OCI-LY7 (cell line): ENCODE measurements at regions not wholly inside any gene's neighbourhood (a gene's known extent, or its start where the extent isn't known, plus 50 kb on each side); places are given as distances from the start of the nearest gene placed in this dataset.

Experiments used
- BruUV-seq: library from RNA; stranded (reverse); fragments of 400-500 nt; replicated peaks from 2 replicates; lab custom pipeline; 2021; lab: Mats Ljungman, UMichigan
- CTCF ChIA-PET: fragments of 300-600 bp; sonication (Branson Sonifier 250); formaldehyde crosslinking; loops from one replicate; lab custom pipeline; 2022; ENCODE audit warnings: antibody characterized with exemption; ENCODE audit not compliant: unreplicated experiment; lab: Charles Lee
- POLR2A ChIA-PET: fragments of 300-600 bp; sonication (Branson Sonifier 250); formaldehyde crosslinking; loops from one replicate; lab custom pipeline; 2022; ENCODE audit warnings: antibody characterized with exemption; lab: Charles Lee
- DNase-seq: peaks from one replicate; pipeline ENCODE4 v3.0.0-alpha.2; 2015; ENCODE audit warnings: low spot score
- H2AFZ ChIP-seq: fragments of 200-600 bp; sonication (generic), shearing (Covaris generic); 2 replicates; pipeline ENCODE4 v1.6.1; 2014; ENCODE audit warnings: mild to moderate bottlenecking, antibody characterized with exemption, low read length, moderate library complexity
- H3K27ac ChIP-seq: fragments of 200-600 bp; sonication (generic); 2 replicates; pipeline ENCODE4 v1.5.1; 2014; ENCODE audit warnings: mixed run types, low read depth, mild to moderate bottlenecking, moderate library complexity, low read length, inconsistent platforms; ENCODE audit not compliant: poor library complexity, severe bottlenecking
- H3K36me3 ChIP-seq: fragments of 200-600 bp; sonication (generic); 2 replicates; pipeline ENCODE4 v1.6.1; 2014; ENCODE audit warnings: mild to moderate bottlenecking, antibody characterized with exemption, low read length, moderate library complexity, mixed read lengths; ENCODE audit not compliant: insufficient read depth
- H3K4me1 ChIP-seq: fragments of 200-600 bp; sonication (generic); 2 replicates; pipeline ENCODE4 v1.5.1; 2014; ENCODE audit warnings: mild to moderate bottlenecking, low read length; ENCODE audit not compliant: insufficient read depth, poor library complexity, severe bottlenecking
- H3K4me2 ChIP-seq: fragments of 200-600 bp; sonication (generic); 2 replicates; pipeline ENCODE4 v1.6.1; 2014; ENCODE audit warnings: mild to moderate bottlenecking, low read length
- H3K4me3 ChIP-seq: fragments of 200-600 bp; sonication (generic); 2 replicates; pipeline ENCODE4 v1.5.1; 2014; ENCODE audit warnings: mild to moderate bottlenecking, low read depth, low read length; ENCODE audit not compliant: poor library complexity, severe bottlenecking
- H3K79me2 ChIP-seq: fragments of 200-600 bp; sonication (generic); 2 replicates; pipeline ENCODE4 v1.6.1; 2016; ENCODE audit warnings: low read depth, mild to moderate bottlenecking, low read length, moderate library complexity, mixed read lengths; ENCODE audit not compliant: insufficient read depth
- H3K9me2 ChIP-seq: fragments of 200-600 bp; sonication (generic); 2 replicates; pipeline ENCODE4 v1.6.1; 2016; ENCODE audit warnings: mild to moderate bottlenecking, low read length, mixed read lengths; ENCODE audit not compliant: insufficient read depth
- H3K9me3 ChIP-seq: fragments of 200-600 bp; sonication (generic); 2 replicates; pipeline ENCODE4 v1.6.1; 2014; ENCODE audit warnings: mild to moderate bottlenecking, mixed run types, low read length, mixed read lengths
- H4K20me1 ChIP-seq: fragments of 200-600 bp; sonication (generic); 2 replicates; pipeline ENCODE4 v1.6.1; 2014; ENCODE audit warnings: mild to moderate bottlenecking, antibody characterized with exemption, low read length, moderate library complexity, mixed read lengths; ENCODE audit not compliant: insufficient read depth
- CTCF ChIP-seq: fragments of 200-600 bp; sonication (generic); conservative IDR thresholded peaks from 2 replicates; pipeline ENCODE4 v1.5.1; 2014; ENCODE audit warnings: mild to moderate bottlenecking, antibody characterized with exemption, low read length, moderate library complexity, mixed read lengths
- EZH2phosphoT487 ChIP-seq: fragments of 200-600 bp; sonication (generic); IDR thresholded peaks from 2 replicates; pipeline ENCODE4 v1.6.1; 2018; ENCODE audit warnings: low read depth, borderline replicate concordance, mild to moderate bottlenecking, mixed run types, antibody characterized with exemption, low read length, moderate library complexity, mixed read lengths
- intact Hi-C: fragments of 100-400 bp; cut with micrococcal nuclease; formaldehyde crosslinking; loops from one replicate; pipeline ENCODE4 v1.10.0; 2022; ENCODE audit not compliant: unreplicated experiment

DNA sequence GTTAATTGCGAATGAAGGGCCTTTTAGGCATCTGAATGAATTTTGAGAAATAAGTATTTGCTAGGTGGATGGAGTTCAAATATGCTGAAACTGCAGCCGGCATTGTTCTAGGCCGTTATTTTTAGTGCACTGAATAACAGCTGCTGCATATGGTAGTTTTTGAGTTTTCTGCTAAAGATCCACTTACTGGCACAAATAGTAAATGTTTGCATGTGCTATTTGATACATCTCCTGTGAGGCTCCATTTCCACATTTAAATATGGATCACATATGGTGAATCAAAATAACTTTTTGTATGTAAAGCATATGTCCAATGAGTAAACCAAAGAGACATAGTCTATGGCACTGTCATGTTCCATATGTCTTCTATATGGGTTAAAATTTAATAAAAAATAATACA, 56.7 kb upstream of the CNTN4 start:
- Histone ChIP-seq H4K20me1 (no peaks in the 10 kb centered on the region), H3K79me2 (no peaks in the 10 kb centered on the region), H3K4me2 (no peak overlapping the region), H3K4me1 (no peaks in the 10 kb centered on the region), H3K36me3 (no peaks in the 10 kb centered on the region), H2AFZ (no peak overlapping the region), H3K4me3 (no peak overlapping the region), H3K9me2 (no peaks in the 10 kb centered on the region), H3K9me3 (no peaks in the 10 kb centered on the region), H3K27ac (no peak overlapping the region)
- POLR2A ChIA-PET, result no interaction called here
- intact Hi-C loops, result no loop called here
- no peak for TF ChIP-seq CTCF
- no peak for TF ChIP-seq EZH2phosphoT487
- CTCF ChIA-PET, result no interaction called here
- BruUV-seq, result no TSS peak
- DNase-seq, result no peak
